ENCODE measurements at regions not wholly inside any gene's neighbourhood (a gene's known extent, or its start where the extent isn't known, plus 50 kb on each side); places are given as distances from the start of the nearest gene placed in this dataset.

DNA sequence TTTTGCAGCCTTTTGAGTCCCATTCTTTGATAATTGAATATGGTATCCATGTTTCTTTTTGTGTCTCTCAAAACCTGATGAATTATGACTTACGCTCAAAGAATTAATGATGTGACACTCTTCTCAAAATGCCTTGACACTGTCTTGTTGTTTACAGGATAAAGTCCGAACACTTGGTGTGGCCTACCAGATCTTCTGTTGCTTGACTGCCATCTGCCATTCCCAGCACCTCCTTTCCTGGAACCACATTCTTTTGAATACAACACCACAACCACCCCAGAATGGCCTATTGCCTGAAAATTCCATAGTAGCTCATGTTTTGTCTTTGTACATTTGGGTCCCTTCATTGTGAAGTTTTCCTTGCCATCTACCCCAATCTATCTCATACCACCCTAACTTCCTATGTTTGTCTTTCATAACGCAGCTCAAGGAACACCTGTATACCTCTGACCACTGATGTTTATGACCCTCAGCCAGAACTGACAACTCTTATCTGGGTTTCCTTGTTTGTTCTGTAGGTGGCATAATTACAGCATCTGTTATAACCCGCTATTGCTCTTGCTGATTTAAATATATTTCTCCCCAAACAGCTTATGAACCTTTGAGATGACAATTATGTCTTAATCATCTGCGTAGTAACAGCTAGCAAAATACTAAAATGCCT, 991.3 kb downstream of the RAB28 start:
- intact Hi-C loops (cut with micrococcal nuclease), result no loop called here
- Histone ChIP-seq H3K27me3 (replicated peaks in 1 of 4; ENCODE audit: control extremely low read depth in 1 of 4, control insufficient read depth in 3 of 4, insufficient read depth in 4 of 4, low read length in 3 of 4) (no peaks in the 10 kb centered on the region), H2AFZ (ENCODE audit: insufficient read depth, low read depth, low read length, poor library complexity, severe bottlenecking) (no peak overlapping the region), H3K36me3 (replicated peaks in 1 of 2; ENCODE audit: control extremely low read depth in 1 of 2, control insufficient read depth in 1 of 2, extremely low read depth in 1 of 2, insufficient read depth in 2 of 2, low read length in 1 of 2) (no peaks in the 10 kb centered on the region), H3K4me3 (ENCODE audit: control extremely low read depth in 1 of 5, extremely low read depth in 1 of 5, insufficient read depth in 1 of 5, low read depth in 2 of 5, low read length in 4 of 5) (no peak overlapping the region), H3K4me1 (ENCODE audit: control insufficient read depth in 2 of 2, insufficient read depth in 2 of 2, low read length in 2 of 2) (no peaks in the 10 kb centered on the region), H3K9ac (ENCODE audit: low read length) (no peak overlapping the region), H3K4me2 (replicated peaks; ENCODE audit: low read depth, low read length, poor library complexity, severe bottlenecking) (no peak overlapping the region), H3K79me2 (ENCODE audit: control insufficient read depth, insufficient read depth, low read length) (no peaks in the 10 kb centered on the region), H4K20me1 (ENCODE audit: control insufficient read depth, insufficient read depth, low read length, poor library complexity, severe bottlenecking) (no peaks in the 10 kb centered on the region), H3K9me3 (ENCODE audit: control extremely low read depth in 1 of 3, control insufficient read depth in 2 of 3, insufficient read depth in 1 of 3, low read length in 2 of 3) (no peaks in the 10 kb centered on the region), H3K27ac (ENCODE audit: low read length in 2 of 2) (no peak overlapping the region)
- peaks cover 2% of the 10 kb centered on the region for H3K9me3 Mint-ChIP-seq (ENCODE audit: insufficient read depth)
- no peaks in the 10 kb centered on the region for H3K27me3 Mint-ChIP-seq
- H3K27ac Mint-ChIP-seq, result no peak overlapping the region
- no peak for DNase-seq
- no peak for TF ChIP-seq CTCF (IDR thresholded peaks at IDR 0.05)
- no peak for TF ChIP-seq EZH2 (IDR thresholded peaks at IDR 0.05; ENCODE audit: borderline replicate concordance, insufficient read depth, low read depth, low read length, poor library complexity, severe bottlenecking)
- ATAC-seq (ENCODE audit: low read depth), result no peak
- H3K4me3 Mint-ChIP-seq, result no peak overlapping the region
- WGBS (ENCODE audit: insufficient coverage), result 84% methylated on average over 3 of the region's 5 CpGs
- no peaks in the 10 kb centered on the region for H3K4me1 Mint-ChIP-seq
- POLR2A ChIA-PET, result no interaction called here
- CTCF ChIA-PET, result no interaction called here

DNA sequence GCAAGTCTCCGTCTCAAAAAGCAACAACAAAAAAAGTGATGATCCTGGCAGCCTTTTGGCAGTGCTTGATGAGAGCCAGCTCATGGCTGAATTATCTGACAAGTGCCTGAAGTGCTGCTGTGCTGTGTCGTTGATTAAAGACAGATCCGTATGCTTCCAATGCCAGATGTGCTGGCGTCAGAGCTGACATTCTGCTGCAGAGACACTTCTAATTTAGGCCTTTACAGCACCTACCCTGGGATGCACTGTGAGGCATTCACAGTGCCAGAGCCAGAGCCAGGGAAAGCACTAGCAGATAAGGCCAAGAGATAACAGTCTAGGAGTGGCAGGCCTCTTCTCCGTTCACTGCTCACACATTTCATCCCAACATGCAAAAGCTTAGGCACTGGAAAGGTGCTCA, 995.5 kb downstream of the RAB28 start:
- TF ChIP-seq EZH2 (IDR thresholded peaks at IDR 0.05; ENCODE audit: borderline replicate concordance, insufficient read depth, low read depth, low read length, poor library complexity, severe bottlenecking) (no peak), CTCF (IDR thresholded peaks at IDR 0.05) (no peak)
- H3K27ac Mint-ChIP-seq, result no peak overlapping the region
- Histone ChIP-seq H3K79me2 (ENCODE audit: control insufficient read depth, insufficient read depth, low read length) (no peaks in the 10 kb centered on the region), H3K9ac (ENCODE audit: low read length) (no peak overlapping the region), H3K36me3 (replicated peaks in 1 of 2; ENCODE audit: control extremely low read depth in 1 of 2, control insufficient read depth in 1 of 2, extremely low read depth in 1 of 2, insufficient read depth in 2 of 2, low read length in 1 of 2) (no peaks in the 10 kb centered on the region), H3K9me3 (ENCODE audit: control extremely low read depth in 1 of 3, control insufficient read depth in 2 of 3, insufficient read depth in 1 of 3, low read length in 2 of 3) (no peaks in the 10 kb centered on the region), H3K4me2 (replicated peaks; ENCODE audit: low read depth, low read length, poor library complexity, severe bottlenecking) (no peak overlapping the region), H3K27ac (ENCODE audit: low read length in 2 of 2) (no peak overlapping the region), H2AFZ (ENCODE audit: insufficient read depth, low read depth, low read length, poor library complexity, severe bottlenecking) (no peak overlapping the region), H3K27me3 (replicated peaks in 1 of 4; ENCODE audit: control extremely low read depth in 1 of 4, control insufficient read depth in 3 of 4, insufficient read depth in 4 of 4, low read length in 3 of 4) (no peaks in the 10 kb centered on the region), H3K4me3 (ENCODE audit: control extremely low read depth in 1 of 5, extremely low read depth in 1 of 5, insufficient read depth in 1 of 5, low read depth in 2 of 5, low read length in 4 of 5) (no peak overlapping the region), H4K20me1 (ENCODE audit: control insufficient read depth, insufficient read depth, low read length, poor library complexity, severe bottlenecking) (no peaks in the 10 kb centered on the region), H3K4me1 (ENCODE audit: control insufficient read depth in 2 of 2, insufficient read depth in 2 of 2, low read length in 2 of 2) (no peaks in the 10 kb centered on the region)
- H3K4me1 Mint-ChIP-seq, result no peaks in the 10 kb centered on the region
- ChIA-PET CTCF (no interaction called here), POLR2A (no interaction called here)
- no peak overlapping the region for H3K4me3 Mint-ChIP-seq
- no peak for ATAC-seq (ENCODE audit: low read depth)
- H3K27me3 Mint-ChIP-seq, result no peaks in the 10 kb centered on the region
- DNase-seq, result no peak
- no peaks in the 10 kb centered on the region for H3K9me3 Mint-ChIP-seq (ENCODE audit: insufficient read depth)
- intact Hi-C loops (cut with micrococcal nuclease), result no loop called here
- 54% methylated on average over 5 of the region's 5 CpGs for WGBS (ENCODE audit: insufficient coverage)

Data from B cell (primary cell).